ENCODE measurements at regions not wholly inside any gene's neighbourhood (a gene's known extent, or its start where the extent isn't known, plus 50 kb on each side); places are given as distances from the start of the nearest gene placed in this dataset.

DNA sequence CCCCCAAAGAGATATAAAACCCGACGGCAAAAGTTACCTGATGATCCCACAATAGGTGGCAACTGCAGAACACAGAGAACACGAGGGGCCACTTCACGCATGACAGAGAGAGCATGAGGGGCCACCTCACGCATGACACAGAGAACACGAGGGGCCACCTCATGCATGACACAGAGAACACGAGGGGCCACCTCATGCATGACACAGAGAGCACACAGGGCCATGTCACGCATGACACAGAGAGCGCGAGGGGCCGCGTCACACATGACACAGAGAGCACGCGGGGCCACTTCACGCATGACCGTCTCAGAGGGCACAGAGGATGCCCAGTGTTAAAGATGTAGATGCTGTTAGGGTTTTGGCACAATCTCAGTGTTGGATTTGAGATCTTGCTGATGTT lies 1359.5 kb downstream of the TBC1D22A start:
- no peak overlapping the region for H3K4me3 ChIP-seq (ENCODE audit: low read depth, low read length)
- no peak for DNase-seq (ENCODE audit: low read depth)

GRCh38 chr22:48118654-48119053 lies 1356.2 kb downstream of the TBC1D22A start:
- no peak for DNase-seq (ENCODE audit: low read depth)
- no peak overlapping the region for H3K4me3 ChIP-seq (ENCODE audit: low read depth, low read length)
- TF ChIP-seq, protein P1, sequence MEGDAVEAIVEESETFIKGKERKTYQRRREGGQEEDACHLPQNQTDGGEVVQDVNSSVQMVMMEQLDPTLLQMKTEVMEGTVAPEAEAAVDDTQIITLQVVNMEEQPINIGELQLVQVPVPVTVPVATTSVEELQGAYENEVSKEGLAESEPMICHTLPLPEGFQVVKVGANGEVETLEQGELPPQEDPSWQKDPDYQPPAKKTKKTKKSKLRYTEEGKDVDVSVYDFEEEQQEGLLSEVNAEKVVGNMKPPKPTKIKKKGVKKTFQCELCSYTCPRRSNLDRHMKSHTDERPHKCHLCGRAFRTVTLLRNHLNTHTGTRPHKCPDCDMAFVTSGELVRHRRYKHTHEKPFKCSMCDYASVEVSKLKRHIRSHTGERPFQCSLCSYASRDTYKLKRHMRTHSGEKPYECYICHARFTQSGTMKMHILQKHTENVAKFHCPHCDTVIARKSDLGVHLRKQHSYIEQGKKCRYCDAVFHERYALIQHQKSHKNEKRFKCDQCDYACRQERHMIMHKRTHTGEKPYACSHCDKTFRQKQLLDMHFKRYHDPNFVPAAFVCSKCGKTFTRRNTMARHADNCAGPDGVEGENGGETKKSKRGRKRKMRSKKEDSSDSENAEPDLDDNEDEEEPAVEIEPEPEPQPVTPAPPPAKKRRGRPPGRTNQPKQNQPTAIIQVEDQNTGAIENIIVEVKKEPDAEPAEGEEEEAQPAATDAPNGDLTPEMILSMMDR (conservative IDR thresholded peaks at IDR 0.05; ENCODE audit: low read depth, low read length) = no peak

More for the DNA sequence above, 1359.5 kb downstream of the TBC1D22A start:
- TF ChIP-seq, protein P1 (conservative IDR thresholded peaks at IDR 0.05; ENCODE audit: low read depth, low read length) = no peak

DNA sequence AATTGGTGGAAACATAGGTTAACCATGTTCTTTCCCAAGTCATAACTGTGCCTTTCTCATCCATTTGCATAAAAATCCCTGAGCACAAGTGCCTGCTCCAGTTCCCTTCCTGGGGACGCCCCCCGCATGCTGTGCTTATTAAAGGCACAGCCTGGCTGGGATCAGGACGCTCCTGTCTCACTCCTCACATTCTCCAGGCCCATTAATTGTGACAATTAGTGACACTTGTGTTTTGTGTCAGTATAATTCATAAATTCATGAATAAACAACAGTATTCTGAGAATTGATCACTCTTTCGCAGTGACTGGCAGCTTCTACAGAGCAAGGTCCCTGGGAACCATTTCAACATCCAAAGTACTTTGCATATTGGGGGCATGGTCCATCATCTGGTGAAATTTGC lies 1354.4 kb downstream of the TBC1D22A start:
- no peak for DNase-seq (ENCODE audit: low read depth)
- H3K4me3 ChIP-seq (ENCODE audit: low read depth, low read length) = no peak overlapping the region
- TF ChIP-seq, protein P1 (conservative IDR thresholded peaks at IDR 0.05; ENCODE audit: low read depth, low read length) = no peak

GRCh38 chr22:48112687-48113521 lies 1350.5 kb downstream of the TBC1D22A start:
- TF ChIP-seq, protein P1 (conservative IDR thresholded peaks at IDR 0.05; ENCODE audit: low read depth, low read length) = no peak
- DNase-seq (ENCODE audit: low read depth) = no peak
- H3K4me3 ChIP-seq (ENCODE audit: low read depth, low read length) = no peak overlapping the region

DNA sequence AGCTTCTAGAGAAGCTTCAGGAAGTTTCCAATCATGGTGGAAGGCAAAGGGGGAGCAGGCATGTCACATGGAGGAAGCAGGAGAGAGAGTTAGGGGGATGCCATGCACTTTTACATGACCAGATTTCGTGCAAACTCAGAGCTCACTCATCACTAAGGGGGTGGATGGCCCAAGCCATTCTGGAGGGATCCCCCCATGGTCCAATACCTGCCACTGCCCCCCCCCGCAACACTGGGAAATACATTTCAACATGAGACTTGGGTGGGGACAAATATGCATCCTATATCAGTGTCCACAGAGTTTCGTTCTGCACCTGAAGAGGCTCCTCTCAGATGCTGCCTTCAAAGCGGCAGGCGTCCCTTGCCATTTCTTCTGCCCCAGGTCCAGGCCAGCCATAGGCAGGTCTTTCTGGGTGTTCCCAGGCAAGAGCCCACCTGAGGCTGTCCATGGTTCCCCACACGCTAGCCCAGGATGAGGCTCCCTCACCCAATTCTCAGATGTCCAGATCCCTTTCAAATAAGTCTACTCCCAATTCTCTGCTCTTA lies 1344.3 kb downstream of the TBC1D22A start:
- H3K4me3 ChIP-seq (ENCODE audit: low read depth, low read length) = no peak overlapping the region
- TF ChIP-seq, protein P1 (conservative IDR thresholded peaks at IDR 0.05; ENCODE audit: low read depth, low read length) = no peak
- no peak for DNase-seq (ENCODE audit: low read depth)

GRCh38 chr22:48106215-48106614 lies 1343.8 kb downstream of the TBC1D22A start:
- no peak for DNase-seq (ENCODE audit: low read depth)
- TF ChIP-seq, protein P1 (conservative IDR thresholded peaks at IDR 0.05; ENCODE audit: low read depth, low read length) = no peak
- no peak overlapping the region for H3K4me3 ChIP-seq (ENCODE audit: low read depth, low read length)

GRCh38 chr22:48105259-48105658 lies 1342.8 kb downstream of the TBC1D22A start:
- TF ChIP-seq, protein P1 (conservative IDR thresholded peaks at IDR 0.05; ENCODE audit: low read depth, low read length) = no peak
- no peak overlapping the region for H3K4me3 ChIP-seq (ENCODE audit: low read depth, low read length)
- DNase-seq (ENCODE audit: low read depth) = no peak
